SK-N-SH treated with all-trans-retinoic acid at 6 μM for 48 hours (cell line): ENCODE measurements at regions not wholly inside any gene's neighbourhood (a gene's known extent, or its start where the extent isn't known, plus 50 kb on each side); places are given as distances from the start of the nearest gene placed in this dataset.

Source experiments
- ATAC-seq: fragments of 200-7000 bp; cut with Tn5 transposase; 3 replicates; pipeline ENCODE4 v1.9.1; 2020; ENCODE audit warnings: mild to moderate bottlenecking, moderate library complexity
- ARNTL ChIP-seq: fragments of 450-650 bp; formaldehyde crosslinking; IDR thresholded peaks from 2 replicates; pipeline ENCODE4 v1.5.0; 2020; ENCODE audit warnings: low read depth, mild to moderate bottlenecking, moderate library complexity, borderline replicate concordance
- BACH2 ChIP-seq: fragments of 250-450 bp; sonication (Bioruptor Pico); IDR thresholded peaks from 2 replicates; pipeline ENCODE4 v1.9.0; 2021; ENCODE audit warnings: mild to moderate bottlenecking, borderline replicate concordance
- CSDC2 ChIP-seq: fragments of 250-450 bp; sonication (Bioruptor Pico); IDR thresholded peaks from 2 replicates; pipeline ENCODE4 v1.5.0; 2020; ENCODE audit warnings: mild to moderate bottlenecking, moderate library complexity
- CSRNP3 ChIP-seq: fragments of 250-450 bp; sonication (Bioruptor Pico); IDR thresholded peaks from 2 replicates; pipeline ENCODE4 v1.5.1; 2021; ENCODE audit warnings: mild to moderate bottlenecking, moderate library complexity
- ESRRG ChIP-seq: fragments of 250-450 bp; sonication (Bioruptor Pico); IDR thresholded peaks from 2 replicates; pipeline ENCODE4 v1.6.1; 2021; ENCODE audit warnings: mild to moderate bottlenecking
- GLIS3 ChIP-seq: fragments of 250-450 bp; sonication (Bioruptor Pico); IDR thresholded peaks from 2 replicates; pipeline ENCODE4 v1.5.0; 2020; ENCODE audit warnings: mild to moderate bottlenecking, moderate library complexity
- ISL1 ChIP-seq: fragments of 250-450 bp; sonication (Bioruptor Pico); IDR thresholded peaks from 2 replicates; pipeline ENCODE4 v2.1.2; 2022; ENCODE audit warnings: mild to moderate bottlenecking, moderate library complexity
- PPARA ChIP-seq: fragments of 250-450 bp; sonication (Bioruptor Pico); IDR thresholded peaks from 2 replicates; pipeline ENCODE4 v1.5.0; 2020; ENCODE audit warnings: mild to moderate bottlenecking, borderline replicate concordance
- RARB ChIP-seq: fragments of 250-450 bp; sonication (Bioruptor Pico); IDR thresholded peaks from 2 replicates; pipeline ENCODE4 v1.8.0; 2021; ENCODE audit warnings: mild to moderate bottlenecking, moderate library complexity
- SNAI2 ChIP-seq: fragments of 250-450 bp; sonication (Bioruptor Pico); IDR thresholded peaks from 2 replicates; pipeline ENCODE4 v1.5.0; 2020; ENCODE audit warnings: mild to moderate bottlenecking, moderate library complexity
- TCF4 ChIP-seq: fragments of 250-450 bp; sonication (Bioruptor Pico); IDR thresholded peaks from 2 replicates; pipeline ENCODE4 v1.8.0; 2021; ENCODE audit warnings: mild to moderate bottlenecking, moderate library complexity, borderline replicate concordance
- TOX ChIP-seq: fragments of 250-450 bp; sonication (Bioruptor Pico); IDR thresholded peaks from 2 replicates; pipeline ENCODE4 v1.8.0; 2021; ENCODE audit warnings: mild to moderate bottlenecking, moderate library complexity, borderline replicate concordance
- ZC3H10 ChIP-seq: fragments of 250-450 bp; sonication (Bioruptor Pico); IDR thresholded peaks from 2 replicates; pipeline ENCODE4 v1.5.1; 2021; ENCODE audit warnings: mild to moderate bottlenecking, moderate library complexity
- ZFP30 ChIP-seq: fragments of 450-650 bp; formaldehyde crosslinking; IDR thresholded peaks from 2 replicates; pipeline ENCODE4 v1.5.0; 2022; ENCODE audit warnings: mild to moderate bottlenecking, moderate library complexity
- ZNF565 ChIP-seq: fragments of 450-650 bp; formaldehyde crosslinking; conservative IDR thresholded peaks from 2 replicates; pipeline ENCODE4 v1.5.0; 2020; ENCODE audit warnings: low read depth, mild to moderate bottlenecking, moderate library complexity
- ZNF8 ChIP-seq: fragments of 450-650 bp; formaldehyde crosslinking; IDR thresholded peaks from 2 replicates; pipeline ENCODE4 v1.5.0; 2020; ENCODE audit warnings: mild to moderate bottlenecking, moderate library complexity
- TF ChIP-seq, protein P1 (sequence below): fragments of 250-450 bp; sonication (Bioruptor Pico); IDR thresholded peaks from 2 replicates; pipeline ENCODE4 v1.5.0; 2020; ENCODE audit warnings: mild to moderate bottlenecking, moderate library complexity
- TF ChIP-seq, protein P2 (sequence below): fragments of 250-450 bp; sonication (Bioruptor Pico); IDR thresholded peaks from 2 replicates; pipeline ENCODE4 v1.8.0; 2021; ENCODE audit warnings: low read depth, mild to moderate bottlenecking, moderate library complexity, borderline replicate concordance

DNA sequence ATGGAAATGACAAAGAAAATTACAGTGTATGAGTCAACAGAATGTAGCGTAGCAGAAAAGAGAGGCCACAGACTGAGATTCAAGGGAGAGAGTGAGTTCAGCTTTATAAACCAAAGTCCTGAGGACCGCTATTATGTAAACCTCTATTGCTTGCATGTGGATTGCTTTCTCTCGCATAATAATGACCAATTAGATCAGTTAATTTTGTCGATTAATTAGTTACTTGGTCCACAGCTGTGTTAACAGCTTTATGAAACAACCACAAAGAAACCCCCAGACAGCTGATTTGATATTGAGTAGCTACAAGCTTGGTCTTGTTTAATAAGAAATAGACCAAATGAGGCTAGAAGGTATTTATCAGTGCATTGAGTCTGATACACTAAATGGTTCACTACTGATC lies 291.8 kb upstream of the ERCC4 start:
- no peak for ATAC-seq
- TF ChIP-seq TCF4 (CRISPR knock-in tag) (no peak), RARB (no peak), ZFP30 (CRISPR knock-in tag) (no peak), ARNTL (CRISPR knock-in tag) (no peak), TOX (CRISPR knock-in tag) (no peak), SNAI2 (CRISPR knock-in tag) (no peak), BACH2 (no peak), ISL1 (no peak), ZNF565 (no peak), ESRRG (CRISPR knock-in tag) (no peak), CSDC2 (CRISPR knock-in tag) (no peak), PPARA (CRISPR knock-in tag) (no peak)
- TF ChIP-seq, protein P1, sequence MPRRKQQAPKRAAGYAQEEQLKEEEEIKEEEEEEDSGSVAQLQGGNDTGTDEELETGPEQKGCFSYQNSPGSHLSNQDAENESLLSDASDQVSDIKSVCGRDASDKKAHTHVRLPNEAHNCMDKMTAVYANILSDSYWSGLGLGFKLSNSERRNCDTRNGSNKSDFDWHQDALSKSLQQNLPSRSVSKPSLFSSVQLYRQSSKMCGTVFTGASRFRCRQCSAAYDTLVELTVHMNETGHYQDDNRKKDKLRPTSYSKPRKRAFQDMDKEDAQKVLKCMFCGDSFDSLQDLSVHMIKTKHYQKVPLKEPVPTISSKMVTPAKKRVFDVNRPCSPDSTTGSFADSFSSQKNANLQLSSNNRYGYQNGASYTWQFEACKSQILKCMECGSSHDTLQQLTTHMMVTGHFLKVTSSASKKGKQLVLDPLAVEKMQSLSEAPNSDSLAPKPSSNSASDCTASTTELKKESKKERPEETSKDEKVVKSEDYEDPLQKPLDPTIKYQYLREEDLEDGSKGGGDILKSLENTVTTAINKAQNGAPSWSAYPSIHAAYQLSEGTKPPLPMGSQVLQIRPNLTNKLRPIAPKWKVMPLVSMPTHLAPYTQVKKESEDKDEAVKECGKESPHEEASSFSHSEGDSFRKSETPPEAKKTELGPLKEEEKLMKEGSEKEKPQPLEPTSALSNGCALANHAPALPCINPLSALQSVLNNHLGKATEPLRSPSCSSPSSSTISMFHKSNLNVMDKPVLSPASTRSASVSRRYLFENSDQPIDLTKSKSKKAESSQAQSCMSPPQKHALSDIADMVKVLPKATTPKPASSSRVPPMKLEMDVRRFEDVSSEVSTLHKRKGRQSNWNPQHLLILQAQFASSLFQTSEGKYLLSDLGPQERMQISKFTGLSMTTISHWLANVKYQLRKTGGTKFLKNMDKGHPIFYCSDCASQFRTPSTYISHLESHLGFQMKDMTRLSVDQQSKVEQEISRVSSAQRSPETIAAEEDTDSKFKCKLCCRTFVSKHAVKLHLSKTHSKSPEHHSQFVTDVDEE (CRISPR knock-in tag), result no peak
- TF ChIP-seq, protein P2, sequence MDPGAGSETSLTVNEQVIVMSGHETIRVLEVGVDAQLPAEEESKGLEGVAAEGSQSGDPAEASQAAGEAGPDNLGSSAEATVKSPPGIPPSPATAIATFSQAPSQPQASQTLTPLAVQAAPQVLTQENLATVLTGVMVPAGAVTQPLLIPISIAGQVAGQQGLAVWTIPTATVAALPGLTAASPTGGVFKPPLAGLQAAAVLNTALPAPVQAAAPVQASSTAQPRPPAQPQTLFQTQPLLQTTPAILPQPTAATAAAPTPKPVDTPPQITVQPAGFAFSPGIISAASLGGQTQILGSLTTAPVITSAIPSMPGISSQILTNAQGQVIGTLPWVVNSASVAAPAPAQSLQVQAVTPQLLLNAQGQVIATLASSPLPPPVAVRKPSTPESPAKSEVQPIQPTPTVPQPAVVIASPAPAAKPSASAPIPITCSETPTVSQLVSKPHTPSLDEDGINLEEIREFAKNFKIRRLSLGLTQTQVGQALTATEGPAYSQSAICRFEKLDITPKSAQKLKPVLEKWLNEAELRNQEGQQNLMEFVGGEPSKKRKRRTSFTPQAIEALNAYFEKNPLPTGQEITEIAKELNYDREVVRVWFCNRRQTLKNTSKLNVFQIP (CRISPR knock-in tag), result no peak

DNA sequence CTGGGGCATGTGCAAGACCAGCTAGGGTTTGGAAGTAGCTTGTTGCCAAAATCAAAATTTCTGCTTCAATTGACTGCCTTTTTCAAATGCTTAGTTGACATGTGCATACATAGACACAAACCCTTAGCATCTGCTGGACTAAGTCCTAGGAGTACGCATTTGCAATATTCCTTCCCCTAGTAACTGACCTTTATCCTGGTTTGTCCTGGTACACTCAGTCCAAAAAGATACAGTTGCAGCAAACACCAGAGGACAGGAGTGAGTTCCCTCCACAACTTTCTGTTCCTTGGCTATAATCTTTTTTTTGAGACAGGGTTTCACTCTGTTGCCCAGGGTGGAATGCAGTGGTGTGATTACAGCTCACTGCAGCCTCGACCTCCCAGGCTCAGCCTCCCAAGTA lies 290.2 kb upstream of the ERCC4 start:
- no peak for ATAC-seq
- no peak for TF ChIP-seq ZNF8
- TF ChIP-seq CSRNP3 (CRISPR knock-in tag), result no peak
- no peak for TF ChIP-seq RARB
- no peak for TF ChIP-seq GLIS3 (CRISPR knock-in tag)
- TF ChIP-seq ISL1, result no peak
- no peak for TF ChIP-seq ZC3H10 (CRISPR knock-in tag)
- TF ChIP-seq BACH2, result no peak
- TF ChIP-seq, protein P1 (CRISPR knock-in tag), result no peak
- TF ChIP-seq PPARA (CRISPR knock-in tag), result no peak
- TF ChIP-seq CSDC2 (CRISPR knock-in tag), result no peak
- TF ChIP-seq ZNF565, result no peak
- TF ChIP-seq, all 23 proteins: peak for 0

GRCh38 chr16:13630374-13630773 lies 289.6 kb upstream of the ERCC4 start:
- ATAC-seq, result no peak
- TF ChIP-seq RARB (no peak), ARNTL (CRISPR knock-in tag) (no peak), ZNF565 (no peak), ZFP30 (CRISPR knock-in tag) (no peak), ESRRG (CRISPR knock-in tag) (no peak), ZNF8 (no peak)
- TF ChIP-seq, protein P1 (CRISPR knock-in tag), result no peak
